ENCODE measurements at regions not wholly inside any gene's neighbourhood (a gene's known extent, or its start where the extent isn't known, plus 50 kb on each side); places are given as distances from the start of the nearest gene placed in this dataset.

- TF ChIP-seq CTCF (conservative IDR thresholded peaks at IDR 0.05) = no peak
- TF ChIP-seq ZFX (IDR thresholded peaks at IDR 0.05) = no peak
These were observed 281.8 kb upstream of the UGT8 start for GRCh38 chr4:114316789-114317188.
